Small intestine (tissue), 7 donors: ENCODE measurements at regions not wholly inside any gene's neighbourhood (a gene's known extent, or its start where the extent isn't known, plus 50 kb on each side); places are given as distances from the start of the nearest gene placed in this dataset.

ENCODE experiments used
- DNase-seq, 2 donors: peaks; one replicate each; pipeline versions ENCODE4 v3.0.0 to v3.0.0-alpha.2; 2013
- FAIRE-seq: peaks from 2 replicates; lab custom pipeline; 2012; peaks lifted over from hg19 to GRCh38; lab: Jason Lieb, UNC
- H3K27ac ChIP-seq, 3 donors: one replicate each; pipeline ENCODE4 v1.5.1; 2013; ENCODE audit warnings: low read length in 2 of 3, mild to moderate bottlenecking in 2 of 3, control low read depth in 1 of 3, inconsistent platforms in 1 of 3, low read depth in 1 of 3, moderate library complexity in 1 of 3
- H3K27me3 ChIP-seq, 3 donors: one replicate each; pipeline ENCODE4 v1.6.1; 2013; ENCODE audit warnings: low read length in 3 of 3, inconsistent platforms in 1 of 3; ENCODE audit not compliant: control insufficient read depth in 3 of 3, insufficient read depth in 3 of 3
- H3K36me3 ChIP-seq, 3 donors: one replicate each; pipeline ENCODE4 v1.6.1; 2013; ENCODE audit warnings: low read length in 3 of 3, inconsistent platforms in 1 of 3, low read depth in 1 of 3, mild to moderate bottlenecking in 1 of 3, moderate library complexity in 1 of 3; ENCODE audit not compliant: control insufficient read depth in 3 of 3, insufficient read depth in 2 of 3
- H3K4me1 ChIP-seq, 3 donors: one replicate each; pipeline ENCODE4 v1.6.1; 2013; ENCODE audit warnings: low read length in 2 of 3, inconsistent platforms in 1 of 3, low read depth in 1 of 3, mild to moderate bottlenecking in 1 of 3, moderate library complexity in 1 of 3; ENCODE audit not compliant: control insufficient read depth in 3 of 3, insufficient read depth in 2 of 3
- H3K4me3 ChIP-seq, 3 donors: one replicate each; pipeline ENCODE4 v1.5.1; 2013; ENCODE audit warnings: low read length in 3 of 3, control low read depth in 1 of 3, inconsistent platforms in 1 of 3, low read depth in 1 of 3, mild to moderate bottlenecking in 1 of 3, moderate library complexity in 1 of 3
- H3K9me3 ChIP-seq, 2 donors: one replicate each; pipeline ENCODE4 v1.6.1; 2013; ENCODE audit warnings: low read depth in 1 of 2, low read length in 1 of 2; ENCODE audit not compliant: control insufficient read depth in 2 of 2, insufficient read depth in 1 of 2
- WGBS, 3 donors: extraction: QIAGEN DNeasy Blood & Tissue Kit; methylation state at CpG; one replicate each; pipeline ENCODE4 v1.1.7; 2013; 5-methylcytosine and 5-hydroxymethylcytosine counted together
- donor health status: healthy with polysubstance abuse.
- donor health status: control.
- donor health status: control.
- donor health status: Bipolar disorder and iron deficiency.
- donor health status: healthy.

GRCh38 chr5:124557761-124558160 lies 188.7 kb downstream of the ZNF608 start:
- Histone ChIP-seq H3K4me1 (no peaks in the 10 kb centered on the region), H3K4me3 (no peak overlapping the region), H3K27me3 (no peaks in the 10 kb centered on the region), H3K9me3 (no peaks in the 10 kb centered on the region), H3K36me3 (no peaks in the 10 kb centered on the region), H3K27ac (no peak overlapping the region)
- whole genome bisulfite sequencing, 3 donors: 95 to 97% (median 96%) methylated on average over 8 of the region's 8 CpGs
- FAIRE-seq: no peak
- no peak for DNase-seq

- H3K9me3 ChIP-seq: no peaks in the 10 kb centered on the region
- no peak overlapping the region for H3K4me3 ChIP-seq
- FAIRE-seq (no peak), DNase-seq (no peak)
- no peak overlapping the region for H3K27ac ChIP-seq
- H3K4me1 ChIP-seq: peaks cover 0 to 6% (median 0%) of the 10 kb centered on the region in 3 donors
- no peaks in the 10 kb centered on the region for H3K36me3 ChIP-seq
- 81 to 98% (median 95%) methylated on average over 2 of the region's 2 CpGs for WGBS, 3 donors
- H3K27me3 ChIP-seq: no peaks in the 10 kb centered on the region
Observed at GRCh38 chr5:124554746-124555578, 191.5 kb downstream of the ZNF608 start.

- no peak for DNase-seq
Observed at GRCh38 chr5:124553911-124554310, 192.5 kb downstream of the ZNF608 start.

GRCh38 chr5:124552526-124552925 lies 193.9 kb downstream of the ZNF608 start:
- DNase-seq: no peak
- no peak for FAIRE-seq
- Histone ChIP-seq H3K4me3 (no peak overlapping the region), H3K27ac (no peak overlapping the region), H3K9me3 (no peaks in the 10 kb centered on the region), H3K27me3 (no peaks in the 10 kb centered on the region), H3K4me1 (peaks cover 0 to 6% (median 0%) of the 10 kb centered on the region in 3 donors), H3K36me3 (no peaks in the 10 kb centered on the region)
- 92 to 95% (median 94%) methylated on average over 4 of the region's 4 CpGs for WGBS, 3 donors

More at GRCh38 chr5:124553911-124554310, 192.5 kb downstream of the ZNF608 start:
- Histone ChIP-seq H3K9me3 (no peaks in the 10 kb centered on the region), H3K27me3 (no peaks in the 10 kb centered on the region), H3K4me1 (peaks cover 0 to 6% (median 0%) of the 10 kb centered on the region in 3 donors), H3K4me3 (no peak overlapping the region), H3K36me3 (no peaks in the 10 kb centered on the region), H3K27ac (no peak overlapping the region)
- FAIRE-seq: no peak
- 87 to 95% (median 89%) methylated on average over 2 of the region's 2 CpGs for WGBS, 3 donors

- peaks cover 0 to 6% (median 0%) of the 10 kb centered on the region in 3 donors for H3K4me1 ChIP-seq
- DNase-seq (no peak), FAIRE-seq (no peak)
- H3K36me3 ChIP-seq: no peaks in the 10 kb centered on the region
- H3K27ac ChIP-seq: no peak overlapping the region
- H3K9me3 ChIP-seq: no peaks in the 10 kb centered on the region
- H3K4me3 ChIP-seq: no peak overlapping the region
- no peaks in the 10 kb centered on the region for H3K27me3 ChIP-seq
Observed at GRCh38 chr5:124551939-124552279, 194.5 kb downstream of the ZNF608 start.

- WGBS, 3 donors: 15 to 64% (median 41%) methylated on average over 3 of the region's 3 CpGs
- Histone ChIP-seq H3K9me3 (no peaks in the 10 kb centered on the region), H3K4me3 (no peak overlapping the region), H3K27ac (peak overlapping the region in 1 of 3 donors; percentile 30), H3K4me1 (peaks cover 0 to 6% (median 0%) of the 10 kb centered on the region in 3 donors), H3K36me3 (no peaks in the 10 kb centered on the region), H3K27me3 (no peaks in the 10 kb centered on the region)
- FAIRE-seq (no peak), DNase-seq (peak; percentile 20 to 55)
Observed at GRCh38 chr5:124550731-124551130, 195.7 kb downstream of the ZNF608 start.

DNA sequence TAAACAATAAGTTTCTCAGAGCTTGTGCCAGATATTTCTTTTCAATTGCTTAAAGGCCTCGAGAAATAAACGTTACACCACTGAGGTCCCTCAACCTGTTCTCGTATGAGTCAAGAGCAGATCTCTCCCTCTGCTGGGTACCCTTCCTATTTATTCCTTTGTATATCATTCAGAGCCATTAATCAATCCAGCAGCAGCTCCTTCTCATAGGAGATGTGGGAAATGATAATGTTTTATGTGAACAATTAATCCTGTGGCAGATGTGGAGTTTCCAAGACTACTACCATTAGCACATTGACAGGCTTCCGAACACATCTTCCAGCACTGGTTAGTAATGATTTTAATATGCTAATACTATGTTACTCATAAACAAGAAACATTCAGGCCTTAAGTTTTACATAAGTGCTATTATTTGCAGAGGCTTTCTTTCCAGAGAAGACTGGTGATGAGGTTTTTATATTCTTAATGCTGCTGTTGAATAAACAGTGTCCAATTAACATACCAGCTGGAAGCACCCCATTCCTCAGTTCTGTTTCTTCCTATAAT lies 196.5 kb downstream of the ZNF608 start:
- FAIRE-seq (no peak), DNase-seq (no peak)
- Histone ChIP-seq H3K36me3 (no peaks in the 10 kb centered on the region), H3K27ac (no peak overlapping the region), H3K27me3 (no peaks in the 10 kb centered on the region), H3K9me3 (no peaks in the 10 kb centered on the region), H3K4me3 (no peak overlapping the region), H3K4me1 (peaks cover 0 to 6% (median 0%) of the 10 kb centered on the region in 3 donors)
- WGBS, 3 donors: 85 to 94% (median 90%) methylated on average over 4 of the region's 4 CpGs

DNA sequence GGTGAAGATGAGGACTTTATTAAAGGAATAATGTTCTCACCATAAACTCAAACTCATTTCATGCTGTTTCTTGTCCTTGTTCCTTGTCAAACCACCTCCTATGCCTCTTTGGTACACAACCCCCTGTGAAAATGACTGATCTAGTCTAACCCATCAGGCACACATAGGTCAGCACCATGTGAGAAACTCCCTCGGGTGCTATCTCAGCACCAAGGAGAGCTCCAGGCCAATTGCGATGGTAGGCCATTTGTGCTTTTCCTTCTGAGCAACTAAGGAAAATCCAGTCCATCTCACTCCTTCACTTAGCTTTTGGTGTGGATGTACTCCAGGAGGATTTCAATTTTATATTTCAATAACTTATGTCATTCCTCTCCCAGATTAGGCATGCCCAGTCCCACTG lies 199.8 kb downstream of the ZNF608 start:
- no peak overlapping the region for H3K4me3 ChIP-seq
- FAIRE-seq (no peak), DNase-seq (peak in 1 of 2 donors; percentile 51)
- no peaks in the 10 kb centered on the region for H3K36me3 ChIP-seq
- no peak overlapping the region for H3K27ac ChIP-seq
- WGBS, 3 donors: 25 to 44% (median 39%) methylated on average over 2 of the region's 2 CpGs
- H3K27me3 ChIP-seq: no peaks in the 10 kb centered on the region
- peaks cover 0 to 9% (median 0%) of the 10 kb centered on the region in 3 donors for H3K4me1 ChIP-seq
- H3K9me3 ChIP-seq: no peaks in the 10 kb centered on the region
